H9 (cell line): ENCODE measurements at regions not wholly inside any gene's neighbourhood (a gene's known extent, or its start where the extent isn't known, plus 50 kb on each side); places are given as distances from the start of the nearest gene placed in this dataset.

Experiments used
- DNase-seq: peaks from one replicate; pipeline ENCODE4 v3.0.0-alpha.2; 2017
- H2AFZ ChIP-seq: one replicate; pipeline ENCODE4 v1.6.1; 2013; ENCODE audit warnings: mild to moderate bottlenecking, low read length, control low read depth, moderate library complexity
- H2AK5ac ChIP-seq: 2 replicates; pipeline ENCODE4 v1.6.1; 2013; ENCODE audit warnings: low read length, control low read depth, mixed read lengths; ENCODE audit not compliant: insufficient read length
- H2BK120ac ChIP-seq: one replicate; pipeline ENCODE4 v1.6.1; 2013; ENCODE audit warnings: low read depth, mild to moderate bottlenecking, low read length, control low read depth, inconsistent platforms; ENCODE audit not compliant: poor library complexity, severe bottlenecking
- H2BK12ac ChIP-seq: 2 replicates; pipeline ENCODE4 v1.6.1; 2013; ENCODE audit warnings: low read length, control low read depth, mixed read lengths, low read depth; ENCODE audit not compliant: insufficient read length
- H2BK15ac ChIP-seq: 2 replicates; pipeline ENCODE4 v1.6.1; 2013; ENCODE audit warnings: low read depth, low read length, control low read depth
- H2BK20ac ChIP-seq: one replicate; pipeline ENCODE4 v1.6.1; 2013; ENCODE audit warnings: low read depth, mild to moderate bottlenecking, low read length, control low read depth, inconsistent platforms; ENCODE audit not compliant: poor library complexity, severe bottlenecking
- H2BK5ac ChIP-seq: 2 replicates; pipeline ENCODE4 v1.6.1; 2013; ENCODE audit warnings: low read length, control low read depth, mixed read lengths; ENCODE audit not compliant: insufficient read length
- H3K14ac ChIP-seq: 2 replicates; pipeline ENCODE4 v1.6.1; 2013; ENCODE audit warnings: low read length, control low read depth; ENCODE audit not compliant: insufficient read depth
- H3K18ac ChIP-seq: 2 replicates; pipeline ENCODE4 v1.6.1; 2013; ENCODE audit warnings: low read depth, mild to moderate bottlenecking, mixed read lengths, low read length, control low read depth; ENCODE audit not compliant: insufficient read length
- H3K23ac ChIP-seq: 2 replicates; pipeline ENCODE4 v1.6.1; 2013; ENCODE audit warnings: low read length, control low read depth, mixed read lengths, low read depth; ENCODE audit not compliant: insufficient read length
- H3K23me2 ChIP-seq: 2 replicates; pipeline ENCODE4 v1.6.1; 2013; ENCODE audit warnings: low read depth, mild to moderate bottlenecking, mixed read lengths, low read length, control low read depth; ENCODE audit not compliant: insufficient read length, poor library complexity, severe bottlenecking
- H3K27ac ChIP-seq: 2 replicates; pipeline ENCODE4 v1.5.1; 2013; ENCODE audit warnings: low read length, control low read depth, mixed read lengths, low read depth; ENCODE audit not compliant: insufficient read length
- H3K27me3 ChIP-seq: 2 replicates; pipeline ENCODE4 v1.6.1; 2013; ENCODE audit warnings: low read length, control low read depth, inconsistent platforms; ENCODE audit not compliant: insufficient read depth
- H3K4ac ChIP-seq: 2 replicates; pipeline ENCODE4 v1.6.1; 2013; ENCODE audit warnings: low read depth, mild to moderate bottlenecking, control low read depth, inconsistent platforms, low read length, moderate library complexity
- H3K4me1 ChIP-seq: 2 replicates; pipeline ENCODE4 v1.6.1; 2013; ENCODE audit warnings: low read length, control low read depth, inconsistent platforms; ENCODE audit not compliant: insufficient read depth
- H3K4me2 ChIP-seq: 2 replicates; pipeline ENCODE4 v1.6.1; 2013; ENCODE audit warnings: low read length, control low read depth, mixed read lengths; ENCODE audit not compliant: insufficient read length, insufficient read depth
- H3K56ac ChIP-seq: 2 replicates; pipeline ENCODE4 v1.6.1; 2013; ENCODE audit warnings: low read depth, mild to moderate bottlenecking, mixed read lengths, low read length, control low read depth; ENCODE audit not compliant: insufficient read length
- H3K79me1 ChIP-seq: 2 replicates; pipeline ENCODE4 v1.6.1; 2013; ENCODE audit warnings: low read depth, mild to moderate bottlenecking, moderate library complexity, low read length, control low read depth, inconsistent platforms; ENCODE audit not compliant: insufficient read depth, poor library complexity, severe bottlenecking
- H3K79me2 ChIP-seq: 2 replicates; pipeline ENCODE4 v1.6.1; 2013; ENCODE audit warnings: low read length, control low read depth, inconsistent platforms; ENCODE audit not compliant: insufficient read depth
- H3K9ac ChIP-seq: 2 replicates; pipeline ENCODE4 v1.6.1; 2013; ENCODE audit warnings: low read length, control low read depth, mixed read lengths; ENCODE audit not compliant: insufficient read length; ENCODE audit errors: extremely low read depth
- H3K9me3 ChIP-seq: one replicate; pipeline ENCODE4 v1.6.1; 2013; ENCODE audit warnings: low read depth, low read length, inconsistent platforms; ENCODE audit not compliant: control insufficient read depth
- H3T11ph ChIP-seq: one replicate; pipeline ENCODE4 v1.6.1; 2013; ENCODE audit warnings: mild to moderate bottlenecking, low read length, control low read depth, inconsistent platforms
- H4K20me1 ChIP-seq: one replicate; pipeline ENCODE4 v1.6.1; 2013; ENCODE audit not compliant: control insufficient read depth, insufficient read length, insufficient read depth
- H4K5ac ChIP-seq: 2 replicates; pipeline ENCODE4 v1.6.1; 2013; ENCODE audit warnings: low read depth, mild to moderate bottlenecking, mixed read lengths, low read length, control low read depth; ENCODE audit not compliant: insufficient read length
- H4K8ac ChIP-seq: replicated peaks from 2 replicates; pipeline ENCODE4 v1.6.1; 2013; ENCODE audit warnings: low read length, control low read depth, mixed read lengths, low read depth; ENCODE audit not compliant: insufficient read length
- H4K91ac ChIP-seq: 2 replicates; pipeline ENCODE4 v1.6.1; 2013; ENCODE audit warnings: low read depth, mild to moderate bottlenecking, moderate library complexity, mixed read lengths, low read length, control low read depth; ENCODE audit not compliant: insufficient read length
- H3K27ac Mint-ChIP-seq, 3 experiments: 2 replicates in 2 of 3; 3 replicates in 1 of 3; pipeline ENCODE4 v1.8.0; 2020 to 2021; ENCODE audit warnings: mixed read lengths in 3 of 3, mild to moderate bottlenecking in 1 of 3, moderate library complexity in 1 of 3
- H3K27me3 Mint-ChIP-seq: 2 replicates; pipeline ENCODE4 v1.8.0; 2021; ENCODE audit warnings: low read depth, mild to moderate bottlenecking, moderate library complexity, mixed read lengths
- H3K36me3 Mint-ChIP-seq, 3 experiments: 2 replicates in 2 of 3; 3 replicates in 1 of 3; pipeline ENCODE4 v1.8.0; 2020 to 2021; ENCODE audit warnings: low read depth in 3 of 3, mixed read lengths in 3 of 3; ENCODE audit not compliant: insufficient read depth in 1 of 3
- H3K4me1 Mint-ChIP-seq, 2 experiments: 2 replicates each; pipeline ENCODE4 v1.8.0; 2020; ENCODE audit warnings: mixed read lengths in 2 of 2
- H3K4me3 Mint-ChIP-seq, 2 experiments: 2 replicates in 1 of 2; 3 replicates in 1 of 2; pipeline ENCODE4 v1.8.0; 2020 to 2021; ENCODE audit warnings: mild to moderate bottlenecking in 2 of 2, mixed read lengths in 2 of 2, moderate library complexity in 1 of 2
- H3K9me3 Mint-ChIP-seq, 2 experiments: 2 replicates in 1 of 2; 3 replicates in 1 of 2; pipeline ENCODE4 v1.8.0; 2020; ENCODE audit warnings: mild to moderate bottlenecking in 2 of 2, mixed read lengths in 2 of 2, moderate library complexity in 1 of 2
- WGBS: extraction: QIAGEN DNeasy Blood & Tissue Kit; methylation state at CpG from one replicate; pipeline ENCODE4 v1.1.7; 2013; ENCODE audit warnings: missing lambda C conversion rate, low lambda C conversion rate, mixed read lengths; ENCODE audit not compliant: insufficient read length; ENCODE audit errors: extremely low coverage; 5-methylcytosine and 5-hydroxymethylcytosine counted together
- TF ChIP-seq, protein P1 (sequence below): fragments of 200-600 bp; sonication (generic); conservative IDR thresholded peaks from 3 replicates; pipeline ENCODE4 v1.8.0; 2021; ENCODE audit warnings: antibody characterized with exemption, mild to moderate bottlenecking

DNA sequence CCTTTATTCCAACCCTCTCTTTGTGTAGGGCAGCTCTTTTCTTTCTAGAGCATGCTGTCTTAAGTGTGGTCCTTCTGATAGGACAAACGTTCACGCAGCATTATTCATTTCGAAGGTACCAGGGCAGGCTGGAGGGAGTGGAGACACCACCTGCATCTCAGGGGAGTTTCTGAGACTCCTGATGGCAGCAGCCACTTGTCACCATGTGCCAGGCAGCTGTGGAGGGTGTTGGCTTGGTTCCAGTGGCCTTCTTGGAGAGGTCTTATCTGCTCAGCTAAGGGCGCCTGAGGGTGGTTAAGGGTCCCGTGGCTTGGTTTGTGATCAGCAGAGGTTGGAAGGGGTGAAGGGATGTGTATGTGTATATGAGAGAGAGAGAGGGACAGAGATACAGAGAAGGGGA lies 257.1 kb upstream of the EEF2KMT start:
- H4K5ac ChIP-seq = no peak overlapping the region
- no peak overlapping the region for H4K8ac ChIP-seq

More for the DNA sequence above, 257.1 kb upstream of the EEF2KMT start:
- no peak overlapping the region for H3K4me2 ChIP-seq
- H4K91ac ChIP-seq = no peak overlapping the region
- no CpG with 5 or more reads among the region's 5 CpGs for WGBS
- no peak overlapping the region for H2AFZ ChIP-seq
- Mint-ChIP-seq H3K4me1 (peaks cover 7 to 8% of the 10 kb centered on the region in 2 experiments; a peak in 3 of 4 replicates), H3K36me3 (no peaks in the 10 kb centered on the region), H3K27ac (no peak overlapping the region; a peak in 1 of 7 replicates), H3K4me3 (no peak overlapping the region), H3K27me3 (peaks cover 2% of the 10 kb centered on the region), H3K9me3 (no peaks in the 10 kb centered on the region)
- H2AK5ac ChIP-seq = no peak overlapping the region
- no peak overlapping the region for H2BK120ac ChIP-seq
- H2BK5ac ChIP-seq = no peak overlapping the region
- H3K79me1 ChIP-seq = no peaks in the 10 kb centered on the region
- H3K4ac ChIP-seq = no peak overlapping the region
- no peaks in the 10 kb centered on the region for H3K23me2 ChIP-seq
- no peak overlapping the region for H3T11ph ChIP-seq
- DNase-seq = no peak
- H3K14ac ChIP-seq = no peak overlapping the region; the same call in 1 of the 2 replicates
- no peak overlapping the region for H2BK12ac ChIP-seq
- no peak overlapping the region for H2BK15ac ChIP-seq
- TF ChIP-seq, protein P1, sequence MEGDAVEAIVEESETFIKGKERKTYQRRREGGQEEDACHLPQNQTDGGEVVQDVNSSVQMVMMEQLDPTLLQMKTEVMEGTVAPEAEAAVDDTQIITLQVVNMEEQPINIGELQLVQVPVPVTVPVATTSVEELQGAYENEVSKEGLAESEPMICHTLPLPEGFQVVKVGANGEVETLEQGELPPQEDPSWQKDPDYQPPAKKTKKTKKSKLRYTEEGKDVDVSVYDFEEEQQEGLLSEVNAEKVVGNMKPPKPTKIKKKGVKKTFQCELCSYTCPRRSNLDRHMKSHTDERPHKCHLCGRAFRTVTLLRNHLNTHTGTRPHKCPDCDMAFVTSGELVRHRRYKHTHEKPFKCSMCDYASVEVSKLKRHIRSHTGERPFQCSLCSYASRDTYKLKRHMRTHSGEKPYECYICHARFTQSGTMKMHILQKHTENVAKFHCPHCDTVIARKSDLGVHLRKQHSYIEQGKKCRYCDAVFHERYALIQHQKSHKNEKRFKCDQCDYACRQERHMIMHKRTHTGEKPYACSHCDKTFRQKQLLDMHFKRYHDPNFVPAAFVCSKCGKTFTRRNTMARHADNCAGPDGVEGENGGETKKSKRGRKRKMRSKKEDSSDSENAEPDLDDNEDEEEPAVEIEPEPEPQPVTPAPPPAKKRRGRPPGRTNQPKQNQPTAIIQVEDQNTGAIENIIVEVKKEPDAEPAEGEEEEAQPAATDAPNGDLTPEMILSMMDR = no peak
- H2BK20ac ChIP-seq = no peak overlapping the region
- no peaks in the 10 kb centered on the region for H3K9me3 ChIP-seq
- no peaks in the 10 kb centered on the region for H3K27me3 ChIP-seq
- no peak overlapping the region for H3K27ac ChIP-seq
- H3K79me2 ChIP-seq = no peaks in the 10 kb centered on the region
- H4K20me1 ChIP-seq = no peaks in the 10 kb centered on the region
- no peak overlapping the region for H3K23ac ChIP-seq
- H3K9ac ChIP-seq = no peak overlapping the region
- H3K56ac ChIP-seq = no peak overlapping the region
- H3K18ac ChIP-seq = no peak overlapping the region
- H3K4me1 ChIP-seq = no peaks in the 10 kb centered on the region
